DOHH2 (cell line): ENCODE measurements at regions not wholly inside any gene's neighbourhood (a gene's known extent, or its start where the extent isn't known, plus 50 kb on each side); places are given as distances from the start of the nearest gene placed in this dataset.

Experiments used
- H3F3A ChIP-seq: fragments of 200-600 bp; sonication (generic), shearing (Covaris generic); 2 replicates; pipeline ENCODE4 v1.6.0; 2016; ENCODE audit warnings: antibody characterized with exemption, mild to moderate bottlenecking; ENCODE audit not compliant: control insufficient read depth, insufficient read depth
- H3K27ac ChIP-seq: fragments of 200-600 bp; sonication (generic); 2 replicates; pipeline ENCODE4 v1.5.1; 2014; ENCODE audit warnings: low read depth, mild to moderate bottlenecking, low read length, moderate library complexity
- H3K27me3 ChIP-seq: fragments of 200-600 bp; sonication (generic); 2 replicates; pipeline ENCODE4 v1.6.1; 2014; ENCODE audit warnings: mild to moderate bottlenecking, low read length, mixed read lengths; ENCODE audit not compliant: control insufficient read depth
- H3K36me3 ChIP-seq: fragments of 200-600 bp; sonication (generic); 2 replicates; pipeline ENCODE4 v1.6.1; 2014; ENCODE audit warnings: mild to moderate bottlenecking, low read length, moderate library complexity, mixed read lengths; ENCODE audit not compliant: control insufficient read depth
- H3K4me1 ChIP-seq: fragments of 200-600 bp; sonication (generic); 2 replicates; pipeline ENCODE4 v1.6.1; 2014; ENCODE audit warnings: mild to moderate bottlenecking, low read length, mixed read lengths; ENCODE audit not compliant: control insufficient read depth
- H3K4me2 ChIP-seq: fragments of 200-600 bp; sonication (generic); 2 replicates; pipeline ENCODE4 v1.6.0; 2014; ENCODE audit warnings: mild to moderate bottlenecking, low read length, moderate library complexity
- H3K4me3 ChIP-seq: fragments of 200-600 bp; sonication (generic); 2 replicates; pipeline ENCODE4 v1.5.1; 2014; ENCODE audit warnings: mild to moderate bottlenecking, low read length, mixed read lengths
- H3K79me2 ChIP-seq: fragments of 200-600 bp; sonication (generic); 2 replicates; pipeline ENCODE4 v1.6.1; 2014; ENCODE audit warnings: mild to moderate bottlenecking, low read length, mixed read lengths; ENCODE audit not compliant: control insufficient read depth
- H3K9me2 ChIP-seq: fragments of 200-600 bp; sonication (generic); replicated peaks from 2 replicates; pipeline ENCODE4 v1.6.1; 2014; ENCODE audit warnings: mild to moderate bottlenecking, low read length, mixed read lengths; ENCODE audit not compliant: control insufficient read depth
- H3K9me3 ChIP-seq: fragments of 200-600 bp; sonication (generic); 2 replicates; pipeline ENCODE4 v1.6.1; 2014; ENCODE audit warnings: antibody characterized with exemption, low read length, mixed read lengths; ENCODE audit not compliant: control insufficient read depth, insufficient read depth
- H4K20me1 ChIP-seq: fragments of 200-600 bp; sonication (generic); 2 replicates; pipeline ENCODE4 v1.6.0; 2014; ENCODE audit warnings: low read depth, mild to moderate bottlenecking, antibody characterized with exemption, low read length, moderate library complexity; ENCODE audit not compliant: control insufficient read depth, insufficient read depth
- EZH2phosphoT487 ChIP-seq: fragments of 200-600 bp; sonication (generic); IDR thresholded peaks from 2 replicates; pipeline ENCODE4 v1.6.1; 2017; ENCODE audit warnings: borderline replicate concordance, mild to moderate bottlenecking, antibody characterized with exemption, low read length, moderate library complexity, mixed read lengths
- TF ChIP-seq, protein P1 (sequence below): fragments of 200-600 bp; sonication (generic); IDR thresholded peaks from one replicate; pipeline ENCODE4 v1.5.1; 2014; ENCODE audit warnings: antibody characterized with exemption, mild to moderate bottlenecking, low read depth, low read length; ENCODE audit not compliant: poor library complexity, severe bottlenecking

DNA sequence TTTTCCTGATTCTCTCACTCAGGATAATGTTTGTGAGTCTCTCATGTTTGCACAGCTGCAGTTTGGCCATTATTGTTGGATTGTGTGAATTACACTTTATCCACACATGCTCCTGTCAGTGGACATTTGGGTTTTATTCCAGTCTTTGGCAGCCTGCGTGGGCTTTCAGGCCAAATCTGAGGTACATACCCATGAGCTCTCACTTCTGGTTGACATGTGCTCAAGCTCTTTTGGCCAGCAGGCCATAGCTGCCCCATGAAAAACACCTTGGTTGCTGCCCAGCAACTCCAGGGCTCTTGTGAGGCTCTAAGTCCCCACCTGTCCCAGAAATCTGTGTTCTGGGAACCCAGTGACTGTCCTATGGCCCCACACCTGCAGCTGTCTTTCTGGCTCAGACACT is 124.5 kb upstream of the GALNT2 start:
- Histone ChIP-seq H3K27ac (no peak overlapping the region), H3K79me2 (no peaks in the 10 kb centered on the region), H3K9me2 (no peaks in the 10 kb centered on the region), H3K4me2 (no peak overlapping the region), H3F3A (no peaks in the 10 kb centered on the region), H4K20me1 (no peaks in the 10 kb centered on the region), H3K36me3 (no peaks in the 10 kb centered on the region), H3K4me1 (no peaks in the 10 kb centered on the region), H3K27me3 (peaks cover 2% of the 10 kb centered on the region; the same call in 1 of the 2 replicates), H3K4me3 (no peak overlapping the region), H3K9me3 (no peaks in the 10 kb centered on the region)
- TF ChIP-seq EZH2phosphoT487, result no peak
- TF ChIP-seq, protein P1, sequence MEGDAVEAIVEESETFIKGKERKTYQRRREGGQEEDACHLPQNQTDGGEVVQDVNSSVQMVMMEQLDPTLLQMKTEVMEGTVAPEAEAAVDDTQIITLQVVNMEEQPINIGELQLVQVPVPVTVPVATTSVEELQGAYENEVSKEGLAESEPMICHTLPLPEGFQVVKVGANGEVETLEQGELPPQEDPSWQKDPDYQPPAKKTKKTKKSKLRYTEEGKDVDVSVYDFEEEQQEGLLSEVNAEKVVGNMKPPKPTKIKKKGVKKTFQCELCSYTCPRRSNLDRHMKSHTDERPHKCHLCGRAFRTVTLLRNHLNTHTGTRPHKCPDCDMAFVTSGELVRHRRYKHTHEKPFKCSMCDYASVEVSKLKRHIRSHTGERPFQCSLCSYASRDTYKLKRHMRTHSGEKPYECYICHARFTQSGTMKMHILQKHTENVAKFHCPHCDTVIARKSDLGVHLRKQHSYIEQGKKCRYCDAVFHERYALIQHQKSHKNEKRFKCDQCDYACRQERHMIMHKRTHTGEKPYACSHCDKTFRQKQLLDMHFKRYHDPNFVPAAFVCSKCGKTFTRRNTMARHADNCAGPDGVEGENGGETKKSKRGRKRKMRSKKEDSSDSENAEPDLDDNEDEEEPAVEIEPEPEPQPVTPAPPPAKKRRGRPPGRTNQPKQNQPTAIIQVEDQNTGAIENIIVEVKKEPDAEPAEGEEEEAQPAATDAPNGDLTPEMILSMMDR, result no peak

DNA sequence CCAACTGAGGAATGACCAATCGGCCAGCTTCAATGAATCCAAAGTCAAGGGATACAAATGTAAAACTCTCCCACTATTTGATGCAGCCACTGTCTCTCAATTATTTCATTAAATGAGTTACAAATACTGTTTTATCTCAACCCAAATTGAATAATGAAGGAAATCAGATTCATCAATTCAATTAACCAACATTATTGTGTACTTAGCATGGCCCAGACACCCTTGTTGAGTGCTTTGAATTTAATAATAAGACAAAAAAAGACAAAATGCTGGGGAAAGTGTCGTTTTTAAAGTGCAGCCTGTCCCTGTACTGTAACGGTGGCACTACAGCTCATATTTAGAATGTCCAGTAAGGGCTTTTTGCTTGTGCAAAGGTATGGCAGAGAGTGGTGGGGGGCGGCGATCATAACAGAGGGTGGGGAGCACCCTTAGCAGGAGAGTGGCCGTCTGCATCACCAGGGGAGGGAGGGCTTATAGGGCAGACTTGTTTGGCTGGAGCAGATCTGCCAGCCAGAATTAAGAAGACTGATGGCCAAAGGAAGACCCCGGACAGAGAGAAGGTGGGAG is 123.8 kb upstream of the GALNT2 start:
- Histone ChIP-seq H3F3A (no peaks in the 10 kb centered on the region), H3K9me3 (no peaks in the 10 kb centered on the region), H3K4me2 (no peak overlapping the region), H3K79me2 (no peaks in the 10 kb centered on the region), H3K27ac (no peak overlapping the region), H3K9me2 (no peaks in the 10 kb centered on the region), H3K4me3 (no peak overlapping the region), H3K27me3 (peaks cover 2% of the 10 kb centered on the region; the same call in 1 of the 2 replicates), H3K36me3 (no peaks in the 10 kb centered on the region), H4K20me1 (no peaks in the 10 kb centered on the region), H3K4me1 (no peaks in the 10 kb centered on the region)
- TF ChIP-seq, protein P1, result no peak
- TF ChIP-seq EZH2phosphoT487, result no peak

DNA sequence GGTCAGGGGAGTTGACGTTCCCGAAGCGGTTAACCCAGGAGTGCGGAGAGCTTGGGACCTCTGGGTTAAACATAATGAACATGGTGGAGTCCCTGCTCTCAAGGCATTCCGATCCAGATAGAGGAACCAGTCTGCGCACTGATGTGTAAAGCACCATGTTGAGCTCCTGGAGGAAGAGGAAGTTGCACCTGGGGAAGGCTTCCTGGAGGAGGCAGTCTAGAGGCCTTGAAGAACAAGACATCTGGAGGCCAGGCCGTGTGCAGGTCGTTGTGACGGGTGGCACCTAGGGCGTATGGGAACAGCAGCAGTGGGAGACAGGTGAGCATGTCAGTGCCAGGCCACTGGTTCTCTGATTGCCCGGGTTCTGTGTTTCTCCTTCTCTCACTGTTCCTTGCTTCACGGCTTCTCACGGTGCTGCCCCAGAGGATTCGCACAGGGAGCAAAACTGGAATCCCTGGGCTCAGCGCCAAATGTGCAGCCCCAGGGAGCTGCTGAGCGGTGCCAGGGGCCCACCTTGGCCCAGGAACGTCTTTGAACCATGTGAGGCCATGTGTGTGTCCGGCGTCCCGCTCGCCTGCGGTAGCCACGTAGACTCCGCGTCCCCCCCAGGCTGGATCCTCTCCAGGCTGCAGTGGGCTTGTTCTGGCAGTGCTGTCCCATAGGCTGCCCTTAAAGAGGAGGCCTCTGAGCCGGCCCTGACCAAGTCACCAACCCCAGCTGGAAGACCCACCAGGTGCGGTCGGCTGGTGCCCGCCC is 122.9 kb upstream of the GALNT2 start:
- H3K4me2 ChIP-seq, result no peak overlapping the region
- H3K27ac ChIP-seq, result no peak overlapping the region
- no peaks in the 10 kb centered on the region for H3K9me3 ChIP-seq
- TF ChIP-seq, protein P1, result no peak
- TF ChIP-seq EZH2phosphoT487, result no peak
- H3K27me3 ChIP-seq, result peaks cover 2% of the 10 kb centered on the region; the same call in 1 of the 2 replicates
- no peaks in the 10 kb centered on the region for H4K20me1 ChIP-seq
- H3K9me2 ChIP-seq, result no peaks in the 10 kb centered on the region
- H3K79me2 ChIP-seq, result no peaks in the 10 kb centered on the region
- no peaks in the 10 kb centered on the region for H3K4me1 ChIP-seq
- no peak overlapping the region for H3K4me3 ChIP-seq
- no peaks in the 10 kb centered on the region for H3K36me3 ChIP-seq
- no peaks in the 10 kb centered on the region for H3F3A ChIP-seq
